GM21717 (cell line): ENCODE measurements at regions not wholly inside any gene's neighbourhood (a gene's known extent, or its start where the extent isn't known, plus 50 kb on each side); places are given as distances from the start of the nearest gene placed in this dataset.

ENCODE experiments used
- ATAC-seq: cut with Tn5 transposase; IDR thresholded peaks from one replicate; pipeline ENCODE4 v1.9.1; 2021; ENCODE audit warnings: mild to moderate bottlenecking, moderate library complexity; ENCODE audit not compliant: unreplicated experiment

- no peak for ATAC-seq
These were observed 411.4 kb downstream of the CCDC91 start for GRCh38 chr12:28601570-28602058.

GRCh38 chr12:28602786-28603185 is 412.5 kb downstream of the CCDC91 start:
- ATAC-seq = no peak

GRCh38 chr12:28603239-28603638 is 413.0 kb downstream of the CCDC91 start:
- ATAC-seq = no peak

- ATAC-seq = no peak
These were observed 413.5 kb downstream of the CCDC91 start for GRCh38 chr12:28603801-28604200.

GRCh38 chr12:28604240-28604639 is 414.0 kb downstream of the CCDC91 start:
- no peak for ATAC-seq

GRCh38 chr12:28606967-28607557 is 416.8 kb downstream of the CCDC91 start:
- ATAC-seq = no peak

- ATAC-seq = no peak
These were observed 420.3 kb downstream of the CCDC91 start for GRCh38 chr12:28610401-28611114.

- no peak for ATAC-seq
These were observed 420.8 kb downstream of the CCDC91 start for GRCh38 chr12:28611115-28611435.

- ATAC-seq = no peak
These were observed 421.2 kb downstream of the CCDC91 start for GRCh38 chr12:28611449-28611848.

- no peak for ATAC-seq
These were observed 427.9 kb downstream of the CCDC91 start for GRCh38 chr12:28618171-28618570.

- ATAC-seq = no peak
These were observed 428.5 kb downstream of the CCDC91 start for GRCh38 chr12:28618772-28619171.

- no peak for ATAC-seq
These were observed 430.0 kb downstream of the CCDC91 start for GRCh38 chr12:28620281-28620680.

GRCh38 chr12:28622406-28622805 is 432.1 kb downstream of the CCDC91 start:
- ATAC-seq = no peak

GRCh38 chr12:28626504-28626903 is 436.2 kb downstream of the CCDC91 start:
- no peak for ATAC-seq

- no peak for ATAC-seq
These were observed 439.4 kb downstream of the CCDC91 start for GRCh38 chr12:28629691-28630090.

- ATAC-seq = no peak
These were observed 441.6 kb downstream of the CCDC91 start for GRCh38 chr12:28631831-28632230.

GRCh38 chr12:28640519-28640918 is 450.3 kb downstream of the CCDC91 start:
- no peak for ATAC-seq

GRCh38 chr12:28645436-28645835 is 455.2 kb downstream of the CCDC91 start:
- ATAC-seq = no peak

GRCh38 chr12:28645891-28646290 is 455.6 kb downstream of the CCDC91 start:
- ATAC-seq = no peak

GRCh38 chr12:28650906-28651305 is 460.6 kb downstream of the CCDC91 start:
- no peak for ATAC-seq

- no peak for ATAC-seq
These were observed 462.0 kb downstream of the CCDC91 start for GRCh38 chr12:28652239-28652638.

- ATAC-seq = no peak
These were observed 467.1 kb upstream of the FAR2 start for GRCh38 chr12:28681980-28682379.

- no peak for ATAC-seq
These were observed 465.7 kb upstream of the FAR2 start for GRCh38 chr12:28683366-28683765.
